Ovary (tissue), 7 donors: ENCODE measurements at regions not wholly inside any gene's neighbourhood (a gene's known extent, or its start where the extent isn't known, plus 50 kb on each side); places are given as distances from the start of the nearest gene placed in this dataset.

Source experiments
- DNase-seq, 5 donors: peaks; one replicate each; pipeline ENCODE4 v3.0.0-alpha.2; 2019 to 2020
- H3K27ac ChIP-seq, 2 donors: fragments of 200-600 bp; one replicate each; pipeline versions ENCODE4 v1.5.1 to v1.8.0; 2019 to 2022
- H3K27me3 ChIP-seq: fragments of 200-600 bp; one replicate; pipeline ENCODE4 v1.8.0; 2022
- H3K36me3 ChIP-seq: fragments of 200-600 bp; sonication (generic); one replicate; pipeline ENCODE4 v1.5.1; 2019
- H3K4me1 ChIP-seq: one replicate; pipeline ENCODE4 v1.8.1; 2013; ENCODE audit warnings: mild to moderate bottlenecking, moderate library complexity; ENCODE audit not compliant: insufficient read depth
- H3K4me3 ChIP-seq: fragments of 200-600 bp; sonication (generic); one replicate; pipeline ENCODE4 v1.5.1; 2017
- H3K9me3 ChIP-seq, 2 donors: fragments of 200-600 bp in 1 of 2; sonication (generic) in 1 of 2; one replicate each; pipeline versions ENCODE4 v1.5.1 to v1.8.1; 2013 to 2019; ENCODE audit warnings: mild to moderate bottlenecking in 1 of 2, moderate library complexity in 1 of 2
- EP300 ChIP-seq: sonication (generic); formaldehyde crosslinking; IDR thresholded peaks from one replicate; pipeline ENCODE4 v1.6.1; 2017; ENCODE audit warnings: antibody characterized with exemption
- POLR2A ChIP-seq: fragments of 450-650 bp; IDR thresholded peaks from one replicate; pipeline ENCODE4 v1.6.1; 2017; ENCODE audit warnings: antibody characterized with exemption, mild to moderate bottlenecking, moderate library complexity
- WGBS, 3 donors: extraction: QIAGEN DNeasy Blood & Tissue Kit in 1 of 3; methylation state at CpG; one replicate each; pipeline versions ENCODE4 v1.1.5 to v1.1.7; 2013 to 2017; 5-methylcytosine and 5-hydroxymethylcytosine counted together
- intact Hi-C, 4 donors: fragments of 100-400 bp; cut with DNase I; formaldehyde crosslinking; loops; one replicate each; pipeline versions ENCODE4 v1.11.0 to v1.15.1; 2022 to 2023
- TF ChIP-seq, protein P1 (sequence below), 3 donors: fragments of 450-650 bp in 2 of 3; fragments of 200-600 bp in 1 of 3; IDR thresholded peaks; one replicate each; pipeline versions ENCODE4 v1.5.1 to v1.8.0; 2016 to 2022; ENCODE audit warnings: antibody characterized with exemption in 3 of 3, mild to moderate bottlenecking in 1 of 3
- donor health status: DM: no; HTN: no; CAD: no; lungs with moderate emphysema.
- donor health status: DM: no; HTN: no; CAD: no.
- donor health status: Bipolar disorder and iron deficiency.
- donor health status: DM: no; HTN: no; CAD: no.
- donor health status: DM: yes; HTN: yes; CAD: no.

GRCh38 chr2:5846881-5847280, 154.7 kb downstream of the SOX11 start:
- no peaks in the 10 kb centered on the region for H3K27me3 ChIP-seq
- H3K4me1 ChIP-seq: no peaks in the 10 kb centered on the region
- WGBS, 3 donors: 90% methylated on average over 7 of the region's 7 CpGs
- no peak overlapping the region for H3K27ac ChIP-seq
- no peak overlapping the region for H3K4me3 ChIP-seq
- intact Hi-C loops: no loop called here
- no peak for DNase-seq
- no peak for TF ChIP-seq POLR2A
- TF ChIP-seq, protein P1, sequence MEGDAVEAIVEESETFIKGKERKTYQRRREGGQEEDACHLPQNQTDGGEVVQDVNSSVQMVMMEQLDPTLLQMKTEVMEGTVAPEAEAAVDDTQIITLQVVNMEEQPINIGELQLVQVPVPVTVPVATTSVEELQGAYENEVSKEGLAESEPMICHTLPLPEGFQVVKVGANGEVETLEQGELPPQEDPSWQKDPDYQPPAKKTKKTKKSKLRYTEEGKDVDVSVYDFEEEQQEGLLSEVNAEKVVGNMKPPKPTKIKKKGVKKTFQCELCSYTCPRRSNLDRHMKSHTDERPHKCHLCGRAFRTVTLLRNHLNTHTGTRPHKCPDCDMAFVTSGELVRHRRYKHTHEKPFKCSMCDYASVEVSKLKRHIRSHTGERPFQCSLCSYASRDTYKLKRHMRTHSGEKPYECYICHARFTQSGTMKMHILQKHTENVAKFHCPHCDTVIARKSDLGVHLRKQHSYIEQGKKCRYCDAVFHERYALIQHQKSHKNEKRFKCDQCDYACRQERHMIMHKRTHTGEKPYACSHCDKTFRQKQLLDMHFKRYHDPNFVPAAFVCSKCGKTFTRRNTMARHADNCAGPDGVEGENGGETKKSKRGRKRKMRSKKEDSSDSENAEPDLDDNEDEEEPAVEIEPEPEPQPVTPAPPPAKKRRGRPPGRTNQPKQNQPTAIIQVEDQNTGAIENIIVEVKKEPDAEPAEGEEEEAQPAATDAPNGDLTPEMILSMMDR (IDR thresholded peaks at IDR 0.05): no peak
- TF ChIP-seq EP300: no peak
- no peaks in the 10 kb centered on the region for H3K36me3 ChIP-seq
- no peaks in the 10 kb centered on the region for H3K9me3 ChIP-seq

GRCh38 chr2:5849562-5849961, 157.4 kb downstream of the SOX11 start:
- WGBS, 3 donors: 34 to 53% (median 39%) methylated on average over 3 of the region's 3 CpGs
- DNase-seq: no peak
- TF ChIP-seq, protein P1 (IDR thresholded peaks at IDR 0.05): no peak
- no peak for TF ChIP-seq EP300
- TF ChIP-seq POLR2A: no peak

GRCh38 chr2:5851410-5851809, 159.2 kb downstream of the SOX11 start:
- Histone ChIP-seq H3K27me3 (no peaks in the 10 kb centered on the region), H3K9me3 (no peaks in the 10 kb centered on the region), H3K4me1 (no peaks in the 10 kb centered on the region), H3K4me3 (no peak overlapping the region), H3K36me3 (no peaks in the 10 kb centered on the region), H3K27ac (no peak overlapping the region)
- intact Hi-C loops: no loop called here
- TF ChIP-seq, protein P1 (IDR thresholded peaks at IDR 0.05): no peak
- no peak for TF ChIP-seq POLR2A
- no peak for TF ChIP-seq EP300
- DNase-seq: no peak

More at GRCh38 chr2:5849562-5849961, 157.4 kb downstream of the SOX11 start:
- Histone ChIP-seq H3K4me1 (no peaks in the 10 kb centered on the region), H3K36me3 (no peaks in the 10 kb centered on the region), H3K27ac (no peak overlapping the region), H3K4me3 (no peak overlapping the region), H3K27me3 (no peaks in the 10 kb centered on the region), H3K9me3 (no peaks in the 10 kb centered on the region)
- intact Hi-C loops: no loop called here

GRCh38 chr2:5854797-5855196, 162.6 kb downstream of the SOX11 start:
- intact Hi-C loops: no loop called here
- TF ChIP-seq EP300 (no peak), POLR2A (no peak)
- TF ChIP-seq, protein P1 (IDR thresholded peaks at IDR 0.05): no peak
- no peak overlapping the region for H3K4me3 ChIP-seq
- no peaks in the 10 kb centered on the region for H3K9me3 ChIP-seq
- DNase-seq: no peak
- no peaks in the 10 kb centered on the region for H3K36me3 ChIP-seq
- H3K4me1 ChIP-seq: no peaks in the 10 kb centered on the region
- WGBS, 3 donors: 93 to 95% (median 94%) methylated on average over 2 of the region's 2 CpGs
- H3K27ac ChIP-seq: no peak overlapping the region
- no peaks in the 10 kb centered on the region for H3K27me3 ChIP-seq

GRCh38 chr2:5867056-5867455, 174.9 kb downstream of the SOX11 start:
- intact Hi-C loops: no loop called here
- no peak for TF ChIP-seq POLR2A
- TF ChIP-seq, protein P1 (IDR thresholded peaks at IDR 0.05): no peak
- TF ChIP-seq EP300: no peak
- no peak overlapping the region for H3K4me3 ChIP-seq
- 74 to 85% (median 84%) methylated on average over 9 of the region's 9 CpGs for WGBS, 3 donors
- H3K27ac ChIP-seq: no peak overlapping the region
- H3K27me3 ChIP-seq: no peaks in the 10 kb centered on the region
- no peaks in the 10 kb centered on the region for H3K4me1 ChIP-seq
- H3K9me3 ChIP-seq: no peaks in the 10 kb centered on the region
- DNase-seq: no peak
- H3K36me3 ChIP-seq: no peaks in the 10 kb centered on the region
